Subcutaneous abdominal adipose tissue (tissue), 5 donors: ENCODE measurements at regions not wholly inside any gene's neighbourhood (a gene's known extent, or its start where the extent isn't known, plus 50 kb on each side); places are given as distances from the start of the nearest gene placed in this dataset.
"Not testable (repeated sequence)": the region's sequence is repeated elsewhere in the genome, so short reads cannot be mapped to it uniquely, and the experiment has no call there.

ENCODE experiments used
- H3K27ac ChIP-seq: one replicate; pipeline ENCODE4 v1.7.0; 2013; ENCODE audit warnings: low read depth, mild to moderate bottlenecking, inconsistent platforms, low read length, moderate library complexity
- H3K27me3 ChIP-seq, 5 donors: one replicate each; pipeline ENCODE4 v1.7.0; 2013; ENCODE audit warnings: low read length in 5 of 5, inconsistent platforms in 1 of 5; ENCODE audit not compliant: control insufficient read depth in 5 of 5, insufficient read depth in 4 of 5
- H3K36me3 ChIP-seq, 5 donors: one replicate each; pipeline ENCODE4 v1.7.0; 2013; ENCODE audit warnings: low read length in 5 of 5; ENCODE audit not compliant: control insufficient read depth in 5 of 5, insufficient read depth in 5 of 5
- H3K4me1 ChIP-seq, 5 donors: one replicate each; pipeline ENCODE4 v1.7.0; 2013; ENCODE audit warnings: low read length in 5 of 5, mild to moderate bottlenecking in 3 of 5, moderate library complexity in 1 of 5; ENCODE audit not compliant: control insufficient read depth in 5 of 5, insufficient read depth in 5 of 5
- H3K4me3 ChIP-seq, 5 donors: one replicate each; pipeline ENCODE4 v1.7.0; 2013; ENCODE audit warnings: low read length in 5 of 5, low read depth in 1 of 5
- H3K9ac ChIP-seq, 5 donors: one replicate each; pipeline ENCODE4 v1.7.0; 2013; ENCODE audit warnings: low read length in 5 of 5, mild to moderate bottlenecking in 4 of 5, moderate library complexity in 3 of 5
- H3K9me3 ChIP-seq, 5 donors: one replicate each; pipeline ENCODE4 v1.7.0; 2013; ENCODE audit warnings: low read length in 5 of 5; ENCODE audit not compliant: control insufficient read depth in 5 of 5
- donor health status: healthy.
- donor health status: healthy.
- donor health status: healthy.
- donor health status: healthy.
- donor health status: healthy.

DNA sequence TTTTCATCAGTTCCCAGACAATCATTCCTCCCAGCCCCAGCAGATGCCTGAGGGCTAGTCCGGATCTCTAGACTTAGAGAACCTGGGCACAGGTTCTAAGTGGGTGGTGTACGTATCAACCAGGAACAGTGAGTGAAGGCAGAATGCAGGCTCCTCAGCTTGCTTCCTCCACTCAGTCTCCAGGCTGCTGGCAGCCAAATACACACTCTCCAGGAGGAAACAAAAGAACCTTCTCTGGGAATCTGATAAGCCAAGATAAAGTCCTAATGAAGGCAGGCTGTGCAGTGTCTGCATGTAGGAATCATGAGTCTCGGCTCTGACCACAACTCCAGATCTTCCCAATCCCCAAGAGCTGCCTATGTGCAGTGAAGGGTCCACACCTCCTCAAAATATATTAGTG is 245.7 kb downstream of the SP3 start:
- Histone ChIP-seq H3K9ac (no peak overlapping the region), H3K27ac (no peak overlapping the region), H3K4me1 (peaks cover 0 to 2% (median 0%) of the 10 kb centered on the region in 5 donors), H3K36me3 (no peaks in the 10 kb centered on the region), H3K27me3 (peaks cover 0 to 8% (median 0%) of the 10 kb centered on the region in 5 donors), H3K4me3 (no peak overlapping the region), H3K9me3 (no peaks in the 10 kb centered on the region)

DNA sequence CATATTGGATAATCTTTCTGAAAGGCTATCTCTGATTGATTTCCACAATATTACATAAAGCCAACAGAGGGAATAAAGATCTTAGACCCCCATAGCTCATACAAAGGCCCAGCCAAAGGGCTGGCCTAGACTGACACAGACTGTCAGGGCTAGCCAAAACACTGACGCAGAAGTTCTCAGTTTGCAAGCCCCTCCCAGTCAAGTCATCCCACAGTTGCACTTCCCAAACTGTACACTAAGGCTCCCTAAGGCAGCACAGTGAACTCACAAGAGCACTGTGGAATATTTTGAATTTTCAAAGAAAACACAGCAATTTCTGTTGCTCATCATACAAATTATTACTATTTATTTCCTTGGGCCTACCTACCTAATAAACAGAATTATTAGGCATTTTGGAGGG is 244.9 kb downstream of the SP3 start:
- Histone ChIP-seq H3K27me3 (peaks cover 0 to 8% (median 0%) of the 10 kb centered on the region in 5 donors), H3K4me1 (peaks cover 0 to 2% (median 0%) of the 10 kb centered on the region in 5 donors), H3K9ac (no peak overlapping the region), H3K9me3 (no peaks in the 10 kb centered on the region), H3K27ac (no peak overlapping the region), H3K36me3 (no peaks in the 10 kb centered on the region), H3K4me3 (no peak overlapping the region)

DNA sequence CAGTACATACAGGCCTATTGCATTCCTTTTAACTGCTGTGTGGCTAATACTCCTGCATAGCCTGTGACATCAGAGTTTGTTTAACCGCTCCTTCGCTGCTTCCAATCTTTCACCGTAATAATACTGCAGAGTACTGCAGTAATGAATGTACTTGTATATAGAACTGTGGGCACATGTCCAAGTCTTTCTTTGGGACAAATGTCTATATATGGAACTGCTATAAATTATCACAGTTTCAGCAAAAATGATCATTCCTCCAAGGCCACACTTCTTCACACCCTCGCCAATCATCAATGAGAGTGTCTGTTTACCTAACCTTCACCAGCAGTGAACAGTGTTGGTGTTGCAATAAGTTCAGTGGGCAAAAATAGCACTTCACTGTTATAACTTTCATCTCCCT is 230.4 kb downstream of the SP3 start:
- Histone ChIP-seq H3K4me3 (no peak overlapping the region), H3K36me3 (no peaks in the 10 kb centered on the region), H3K9me3 (no peaks in the 10 kb centered on the region), H3K4me1 (peaks cover 0 to 2% (median 0%) of the 10 kb centered on the region in 5 donors), H3K9ac (no peak overlapping the region), H3K27me3 (no peaks in the 10 kb centered on the region), H3K27ac (no peak overlapping the region)

DNA sequence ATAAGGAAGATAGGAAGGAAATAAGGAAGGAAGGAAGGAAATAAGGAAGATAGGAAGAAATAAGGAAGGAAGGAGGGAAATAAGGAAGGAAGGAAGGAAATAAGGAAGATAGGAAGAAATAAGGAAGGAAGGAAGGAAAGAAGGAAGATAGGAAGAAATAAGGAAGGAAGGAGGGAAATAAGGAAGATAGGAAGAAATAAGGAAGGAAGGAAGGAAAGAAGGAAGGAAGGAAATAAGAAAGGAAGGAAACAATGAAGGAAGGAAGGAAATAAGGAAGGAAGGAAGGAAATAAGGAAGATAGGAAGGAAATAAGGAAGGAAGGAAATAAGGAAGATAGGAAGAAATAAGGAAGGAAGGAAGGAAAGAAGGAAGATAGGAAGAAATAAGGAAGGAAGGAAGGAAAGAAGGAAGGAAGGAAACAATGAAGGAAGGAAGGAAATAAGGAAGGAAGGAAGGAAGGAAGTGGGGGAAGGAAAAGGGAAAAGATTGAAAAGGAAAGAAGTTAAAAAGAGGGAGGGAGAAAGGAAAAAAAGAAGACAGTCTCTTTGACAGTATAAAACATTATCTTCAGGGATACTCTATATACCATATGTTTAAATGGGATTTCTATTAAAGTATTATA is 227.1 kb downstream of the SP3 start:
- not testable (repeated sequence) for H3K4me1 ChIP-seq, H3K9ac ChIP-seq, H3K27me3 ChIP-seq, H3K4me3 ChIP-seq, H3K27ac ChIP-seq, H3K9me3 ChIP-seq, H3K36me3 ChIP-seq

DNA sequence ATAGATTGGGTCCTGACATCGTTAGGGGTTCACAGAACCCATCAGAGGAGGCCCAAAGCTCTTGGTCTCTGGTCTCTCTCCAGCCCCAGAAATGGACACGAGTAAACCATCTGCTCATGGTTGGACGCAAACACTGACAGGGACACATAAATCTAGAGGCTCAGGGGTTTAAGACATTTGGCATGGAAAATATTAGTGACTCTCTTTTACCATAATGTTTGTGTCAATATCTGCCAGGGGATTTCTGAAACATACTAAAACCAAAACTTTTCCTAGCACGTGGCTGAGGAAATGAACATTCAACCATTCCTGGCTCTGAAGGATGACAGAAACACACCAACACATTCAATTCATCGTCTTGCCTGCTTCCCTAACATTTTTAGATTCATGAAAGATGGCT is 226.2 kb downstream of the SP3 start:
- no peak overlapping the region for H3K27ac ChIP-seq

DNA sequence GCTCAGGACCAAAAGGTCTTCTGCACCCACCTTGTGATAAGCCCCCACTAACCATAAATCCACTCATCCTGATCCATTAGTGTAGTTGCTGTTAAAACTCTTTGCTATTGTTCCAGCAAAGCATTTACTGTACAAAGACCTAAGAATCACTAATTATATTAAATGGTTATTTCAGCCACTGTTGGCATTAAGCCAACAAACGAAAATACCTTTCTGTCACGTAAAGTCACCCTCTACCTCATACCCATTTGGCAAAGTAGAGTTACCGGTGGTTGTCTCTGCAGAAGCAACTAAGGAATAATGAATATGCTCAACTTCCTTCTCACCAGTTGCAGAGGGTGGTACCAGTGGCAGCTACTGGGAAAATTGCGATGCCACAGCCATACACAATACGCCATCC is 224.5 kb downstream of the SP3 start:
- Histone ChIP-seq H3K27ac (no peak overlapping the region), H3K27me3 (no peaks in the 10 kb centered on the region), H3K4me3 (no peak overlapping the region), H3K36me3 (no peaks in the 10 kb centered on the region), H3K9ac (no peak overlapping the region), H3K9me3 (no peaks in the 10 kb centered on the region), H3K4me1 (no peaks in the 10 kb centered on the region)

More for the DNA sequence above, 226.2 kb downstream of the SP3 start:
- no peak overlapping the region for H3K4me3 ChIP-seq
- H3K4me1 ChIP-seq = peaks cover 0 to 2% (median 0%) of the 10 kb centered on the region in 5 donors
- no peak overlapping the region for H3K9ac ChIP-seq
- no peaks in the 10 kb centered on the region for H3K27me3 ChIP-seq
- H3K36me3 ChIP-seq = no peaks in the 10 kb centered on the region
- no peaks in the 10 kb centered on the region for H3K9me3 ChIP-seq

DNA sequence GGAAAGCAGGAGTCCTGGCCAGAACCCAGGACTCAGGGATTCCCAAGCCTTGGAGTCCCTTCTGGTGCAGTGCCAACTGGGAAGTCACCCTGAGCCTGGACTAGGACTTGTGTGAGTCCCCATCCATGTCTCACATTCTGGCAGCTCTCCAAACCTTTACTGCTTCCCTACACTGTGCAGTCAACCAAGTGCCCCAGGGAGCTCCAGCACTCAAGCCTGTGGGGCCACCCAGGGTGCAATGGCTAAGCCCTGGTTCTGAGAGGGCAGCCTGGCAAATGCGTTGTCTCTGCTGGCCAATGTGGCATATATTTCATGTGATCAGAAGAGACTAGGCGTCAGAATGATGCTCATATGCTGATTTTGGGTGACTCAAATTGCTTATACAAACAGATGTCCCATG is 223.4 kb downstream of the SP3 start:
- Histone ChIP-seq H3K4me1 (no peaks in the 10 kb centered on the region), H3K9ac (no peak overlapping the region), H3K27me3 (peaks cover 0 to 3% (median 0%) of the 10 kb centered on the region in 5 donors), H3K27ac (no peak overlapping the region), H3K9me3 (no peaks in the 10 kb centered on the region), H3K36me3 (no peaks in the 10 kb centered on the region), H3K4me3 (no peak overlapping the region)

DNA sequence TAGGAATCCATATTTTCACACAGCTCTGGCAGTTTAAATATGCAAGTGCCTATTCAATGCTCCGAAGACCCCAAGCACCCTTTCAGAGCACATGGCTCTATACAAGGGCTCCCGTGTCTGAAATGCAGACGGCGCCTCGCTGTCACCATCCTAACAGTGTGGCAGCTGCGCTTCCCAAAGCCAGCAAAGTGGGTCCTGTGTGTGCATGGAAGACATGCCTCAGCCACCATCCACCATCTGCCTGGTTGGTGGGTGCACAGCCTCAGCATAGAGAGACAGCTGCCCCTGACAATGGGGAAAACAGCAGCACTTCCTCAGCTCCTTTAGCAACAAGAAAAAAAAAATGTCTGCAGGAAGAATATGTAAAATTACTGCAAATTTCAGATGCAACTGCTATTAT is 218.1 kb downstream of the SP3 start:
- Histone ChIP-seq H3K9me3 (no peaks in the 10 kb centered on the region), H3K4me1 (peaks cover 0 to 3% (median 0%) of the 10 kb centered on the region in 5 donors), H3K9ac (no peak overlapping the region), H3K36me3 (no peaks in the 10 kb centered on the region), H3K4me3 (no peak overlapping the region), H3K27ac (no peak overlapping the region), H3K27me3 (peaks cover 0 to 7% (median 0%) of the 10 kb centered on the region in 5 donors)

DNA sequence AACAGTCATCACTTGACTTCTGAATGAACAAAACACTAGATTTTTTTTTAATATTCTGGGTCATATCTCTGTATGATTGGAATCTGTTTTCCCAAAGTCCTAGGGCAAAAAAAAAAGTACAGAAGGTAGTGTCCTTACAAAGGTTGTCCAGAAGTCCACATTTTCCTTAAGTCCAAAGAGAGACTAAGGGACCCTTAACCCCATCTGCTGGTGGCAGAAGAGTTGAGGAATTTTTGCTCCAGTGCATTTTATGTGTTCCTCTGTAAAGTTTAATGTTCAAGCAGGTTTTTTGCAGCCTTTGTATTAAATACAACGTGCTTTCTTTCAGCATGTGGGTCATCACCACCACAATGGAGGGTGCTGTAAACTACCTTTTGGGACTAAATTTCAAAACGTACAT is 215.9 kb downstream of the SP3 start:
- H3K27ac ChIP-seq = no peak overlapping the region
- peaks cover 0 to 3% (median 0%) of the 10 kb centered on the region in 5 donors for H3K4me1 ChIP-seq
- H3K9me3 ChIP-seq = no peaks in the 10 kb centered on the region
- no peak overlapping the region for H3K4me3 ChIP-seq
- peaks cover 0 to 7% (median 0%) of the 10 kb centered on the region in 5 donors for H3K27me3 ChIP-seq
- no peaks in the 10 kb centered on the region for H3K36me3 ChIP-seq
- H3K9ac ChIP-seq = no peak overlapping the region

DNA sequence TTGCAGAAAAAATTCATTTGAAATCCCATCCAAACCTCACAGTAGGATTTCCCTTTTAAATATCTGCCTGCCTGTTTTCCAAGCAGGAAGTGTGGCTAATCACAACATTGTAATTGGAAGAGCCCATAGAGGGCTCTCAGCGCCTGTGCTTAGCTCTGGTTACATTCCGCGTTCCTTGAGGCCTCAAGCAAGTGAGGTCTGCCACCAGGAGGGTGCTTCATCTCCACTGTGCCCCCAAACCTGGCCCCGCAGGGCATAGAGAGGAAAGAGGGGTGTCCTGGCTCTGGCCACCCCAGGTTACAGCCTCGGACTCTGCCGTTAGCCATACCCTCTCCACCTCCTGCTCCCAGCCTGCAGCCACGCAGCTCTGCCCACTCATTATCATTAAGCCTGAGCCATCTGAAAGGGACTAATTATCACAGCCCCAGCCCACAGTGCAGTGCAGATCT is 214.8 kb downstream of the SP3 start:
- no peak overlapping the region for H3K4me3 ChIP-seq
- H3K9ac ChIP-seq = no peak overlapping the region

More for the DNA sequence above, 214.8 kb downstream of the SP3 start:
- Histone ChIP-seq H3K9me3 (no peaks in the 10 kb centered on the region), H3K27me3 (peaks cover 0 to 9% (median 0%) of the 10 kb centered on the region in 5 donors), H3K4me1 (peaks cover 0 to 3% (median 0%) of the 10 kb centered on the region in 5 donors), H3K27ac (no peak overlapping the region), H3K36me3 (no peaks in the 10 kb centered on the region)
